HCT116 (cell line): ENCODE measurements at regions not wholly inside any gene's neighbourhood (a gene's known extent, or its start where the extent isn't known, plus 50 kb on each side); places are given as distances from the start of the nearest gene placed in this dataset.

Source experiments
- ATAC-seq: fragments of 200-7000 bp; cut with Tn5 transposase; 2 replicates; pipeline ENCODE4 v1.9.1; 2020; ENCODE audit warnings: mild to moderate bottlenecking, moderate library complexity
- BruUV-seq: library from RNA; stranded (reverse); fragments of 400-500 nt; replicated peaks from 2 replicates; lab custom pipeline; 2021; lab: Mats Ljungman, UMichigan
- CTCF ChIA-PET: fragments of 300-600 bp; sonication (Branson Sonifier 250); formaldehyde crosslinking; loops from one replicate; lab custom pipeline; 2021; ENCODE audit warnings: antibody characterized with exemption; lab: Charles Lee
- POLR2A ChIA-PET: fragments of 300-600, 350-600 bp; sonication (Branson Sonifier 250); formaldehyde crosslinking; loops from one replicate; lab custom pipeline; 2021; ENCODE audit warnings: antibody characterized with exemption; lab: Charles Lee
- RAD21 ChIA-PET, 2 experiments: fragments of 300-600 bp; sonication (Branson Sonifier 250); formaldehyde crosslinking; loops; one replicate each; lab custom pipeline; 2023; ENCODE audit warnings: low total read pairs in 2 of 2; ENCODE audit not compliant: uncharacterized antibody in 2 of 2, unreplicated experiment in 2 of 2, low non-redundant PET in 1 of 2; lab: Charles Lee
- DNase-seq: peaks from one replicate; pipeline ENCODE4 v3.0.0-alpha.2; 2010; ENCODE audit warnings: low read depth, low spot score
- H2AFZ ChIP-seq: fragments of 200-600 bp; shearing (Covaris generic), sonication (generic); 2 replicates; pipeline ENCODE4 v1.6.1; 2017; ENCODE audit warnings: low read depth, mixed run types, mixed read lengths, antibody characterized with exemption, low read length; ENCODE audit not compliant: poor library complexity, severe bottlenecking
- H3K27ac ChIP-seq: 2 replicates; pipeline ENCODE4 v1.5.1; 2012; ENCODE audit warnings: low read depth, low read length
- H3K27me3 ChIP-seq: fragments of 200-600 bp; sonication (generic); 2 replicates; pipeline ENCODE4 v1.6.1; 2016; ENCODE audit warnings: mixed run types, low read length, mixed read lengths; ENCODE audit not compliant: insufficient read depth
- H3K36me3 ChIP-seq, 2 experiments: fragments of 200-500 bp in 1 of 2; fragments of 200-600 bp in 1 of 2; sonication (Bioruptor generic) in 1 of 2; sonication (generic) in 1 of 2; 2 replicates each; pipeline versions ENCODE4 v1.5.1 to v1.6.1; 2014 to 2016; ENCODE audit warnings: low read length in 2 of 2, inconsistent platforms in 1 of 2, mixed read lengths in 1 of 2, mixed run types in 1 of 2; ENCODE audit not compliant: insufficient read depth in 2 of 2, control insufficient read depth in 1 of 2
- H3K4me1 ChIP-seq, 2 experiments: fragments of 200-600 bp in 1 of 2; sonication (generic) in 1 of 2; 2 replicates each; pipeline versions ENCODE4 v1.5.1 to v1.6.1; 2012 to 2017; ENCODE audit warnings: low read length in 2 of 2, inconsistent platforms in 1 of 2, mild to moderate bottlenecking in 1 of 2, mixed read lengths in 1 of 2, mixed run types in 1 of 2, moderate library complexity in 1 of 2; ENCODE audit not compliant: insufficient read depth in 2 of 2, control insufficient read depth in 1 of 2
- H3K4me2 ChIP-seq: fragments of 200-600 bp; sonication (generic); 2 replicates; pipeline ENCODE4 v1.6.1; 2017; ENCODE audit warnings: mixed run types, low read length, mixed read lengths
- H3K4me3 ChIP-seq, 2 experiments: fragments of 200-600 bp in 1 of 2; sonication (generic) in 1 of 2; replicated peaks in 1 of 2; 2 replicates each; pipeline ENCODE4 v1.5.1; 2011 to 2016; ENCODE audit warnings: low read length in 2 of 2, control low read depth in 1 of 2, low read depth in 1 of 2, mild to moderate bottlenecking in 1 of 2, mixed read lengths in 1 of 2, mixed run types in 1 of 2
- H3K79me2 ChIP-seq: fragments of 200-600 bp; sonication (generic); 2 replicates; pipeline ENCODE4 v1.6.1; 2017; ENCODE audit warnings: mild to moderate bottlenecking, mixed run types, low read length, moderate library complexity, mixed read lengths; ENCODE audit not compliant: insufficient read depth
- H3K9ac ChIP-seq: fragments of 200-600 bp; sonication (generic); 2 replicates; pipeline ENCODE4 v1.6.1; 2016; ENCODE audit warnings: low read length, mixed read lengths
- H3K9me2 ChIP-seq: fragments of 200-600 bp; sonication (generic), shearing (Covaris generic); 2 replicates; pipeline ENCODE4 v1.6.1; 2017; ENCODE audit warnings: mixed run types, mild to moderate bottlenecking, moderate library complexity; ENCODE audit not compliant: insufficient read depth
- H3K9me3 ChIP-seq, 2 experiments: fragments of 200-500 bp in 1 of 2; fragments of 200-600 bp in 1 of 2; sonication (Bioruptor generic) in 1 of 2; sonication (generic) in 1 of 2; 2 replicates each; pipeline ENCODE4 v1.6.1; 2014 to 2017; ENCODE audit warnings: low read length in 2 of 2, mixed read lengths in 2 of 2, inconsistent platforms in 1 of 2, low read depth in 1 of 2, mild to moderate bottlenecking in 1 of 2, mixed run types in 1 of 2, moderate library complexity in 1 of 2; ENCODE audit not compliant: control insufficient read depth in 1 of 2, insufficient read depth in 1 of 2
- H4K20me1 ChIP-seq: fragments of 200-600 bp; sonication (generic), shearing (Covaris generic); 2 replicates; pipeline ENCODE4 v1.6.1; 2017; ENCODE audit warnings: mixed run types, mild to moderate bottlenecking, moderate library complexity; ENCODE audit not compliant: insufficient read depth
- CTCF ChIP-seq, 3 experiments: fragments of 200-600 bp in 1 of 3; sonication (generic) in 1 of 3; IDR thresholded peaks in 2 of 3; conservative IDR thresholded peaks in 1 of 3; 2 replicates each; pipeline ENCODE4 v1.5.1; 2012 to 2017; ENCODE audit warnings: low read depth in 2 of 3, low read length in 2 of 3, antibody characterized with exemption in 1 of 3, borderline replicate concordance in 1 of 3, control low read depth in 1 of 3, mild to moderate bottlenecking in 1 of 3, mixed read lengths in 1 of 3, mixed run types in 1 of 3, moderate library complexity in 1 of 3; ENCODE audit not compliant: insufficient read depth in 1 of 3
- EGR1 ChIP-seq: IDR thresholded peaks from 2 replicates; pipeline ENCODE4 v1.6.1; 2012; ENCODE audit warnings: low read depth
- ELF1 ChIP-seq: IDR thresholded peaks from 2 replicates; pipeline ENCODE4 v1.6.1; 2012; ENCODE audit warnings: low read depth, borderline replicate concordance
- EZH2phosphoT487 ChIP-seq: fragments of 200-600 bp; IDR thresholded peaks from 2 replicates; pipeline ENCODE4 v1.6.1; 2018; ENCODE audit warnings: antibody characterized with exemption, borderline replicate concordance
- JUND ChIP-seq: IDR thresholded peaks from 2 replicates; pipeline ENCODE4 v1.6.1; 2012
- MAX ChIP-seq: IDR thresholded peaks from 2 replicates; pipeline ENCODE4 v1.6.1; 2012
- POLR2AphosphoS5 ChIP-seq: IDR thresholded peaks from 2 replicates; pipeline ENCODE4 v1.6.1; 2011; ENCODE audit warnings: mild to moderate bottlenecking, low read depth, low read length, moderate library complexity
- REST ChIP-seq: IDR thresholded peaks from 2 replicates; pipeline ENCODE4 v1.6.1; 2012; ENCODE audit warnings: low read depth
- SIN3A ChIP-seq: IDR thresholded peaks from 2 replicates; pipeline ENCODE4 v1.6.1; 2012; ENCODE audit warnings: low read depth
- SP1 ChIP-seq: IDR thresholded peaks from 2 replicates; pipeline ENCODE4 v1.6.1; 2012; ENCODE audit warnings: low read depth
- TCF7L2 ChIP-seq: IDR thresholded peaks from 2 replicates; pipeline ENCODE4 v1.7.0; 2011; ENCODE audit warnings: borderline replicate concordance, inconsistent platforms; ENCODE audit not compliant: insufficient read depth, insufficient read length; ENCODE audit errors: extremely low read depth
- ZFX ChIP-seq: fragments of 450-650 bp; IDR thresholded peaks from 2 replicates; pipeline ENCODE4 v1.6.1; 2017
- intact Hi-C: fragments of 100-400 bp; cut with micrococcal nuclease; formaldehyde crosslinking; loops from 2 replicates; pipeline ENCODE4 v1.10.0; 2022
- TF ChIP-seq, protein P1 (sequence below): IDR thresholded peaks from 2 replicates; pipeline ENCODE4 v1.6.1; 2012

- RAD21 ChIA-PET: no interaction called here
- no peaks in the 10 kb centered on the region for H4K20me1 ChIP-seq
- no peaks in the 10 kb centered on the region for H3K9me2 ChIP-seq
- H3K4me2 ChIP-seq: peak overlapping the region; percentile 71
- CTCF ChIA-PET: no interaction called here
- no peaks in the 10 kb centered on the region for H3K9me3 ChIP-seq
- TF ChIP-seq, protein P1, sequence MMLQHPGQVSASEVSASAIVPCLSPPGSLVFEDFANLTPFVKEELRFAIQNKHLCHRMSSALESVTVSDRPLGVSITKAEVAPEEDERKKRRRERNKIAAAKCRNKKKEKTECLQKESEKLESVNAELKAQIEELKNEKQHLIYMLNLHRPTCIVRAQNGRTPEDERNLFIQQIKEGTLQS: no peak
- TF ChIP-seq MAX (no peak), JUND (peak; percentile 23; the same call in 1 of the 2 replicates)
- peak overlapping the region in 1 of 2 experiments; percentile 27; a peak in 2 of 4 replicates for H3K4me3 ChIP-seq
- ATAC-seq (peak; percentile 14; the same call in 1 of the 2 replicates), DNase-seq (peak; percentile 2)
- no peak overlapping the region for H2AFZ ChIP-seq
- peak overlapping the region; percentile 73 for H3K27ac ChIP-seq
- H3K27me3 ChIP-seq: no peaks in the 10 kb centered on the region
- intact Hi-C loops: loop anchor here (5.0 kb wide), 2 partner anchors 72 to 78 kb away; no protein-coding TSS in a partner anchor
- peaks cover 25 to 97% of the 10 kb centered on the region in 2 experiments for H3K4me1 ChIP-seq
- POLR2A ChIA-PET: interaction anchor here (1.2 to 1.4 kb wide), 4 partner anchors 10 to 85 kb away, joined by 4 to 6 read pairs (median 5); partner anchors contain the start of gene FEM1C
- BruUV-seq: TSS peak; percentile 67
- peak overlapping the region; percentile 50 for H3K9ac ChIP-seq
- no peaks in the 10 kb centered on the region for H3K36me3 ChIP-seq
- no peaks in the 10 kb centered on the region for H3K79me2 ChIP-seq
These were observed 84.7 kb downstream of the FEM1C start for GRCh38 chr5:115459855-115460341.

GRCh38 chr5:115458416-115458815 is 86.2 kb downstream of the FEM1C start:
- Histone ChIP-seq H3K4me2 (no peak overlapping the region), H3K79me2 (no peaks in the 10 kb centered on the region), H3K9me3 (no peaks in the 10 kb centered on the region), H3K27me3 (no peaks in the 10 kb centered on the region), H3K36me3 (no peaks in the 10 kb centered on the region), H3K27ac (no peak overlapping the region), H3K4me1 (peaks cover 25 to 83% of the 10 kb centered on the region in 2 experiments), H4K20me1 (no peaks in the 10 kb centered on the region), H3K9me2 (no peaks in the 10 kb centered on the region), H2AFZ (no peak overlapping the region), H3K9ac (no peak overlapping the region), H3K4me3 (no peak overlapping the region)
- no peak for DNase-seq
- intact Hi-C loops: no loop called here
- ChIA-PET RAD21 (no interaction called here), POLR2A (interaction anchor here (0.9 to 1.4 kb wide), 2 partner anchors 10 to 86 kb away, joined by 4 read pairs; partner anchors contain the start of gene FEM1C), CTCF (no interaction called here)
- BruUV-seq: no TSS peak
- no peak for ATAC-seq
- TF ChIP-seq REST: no peak
- TF ChIP-seq EGR1: no peak
- TF ChIP-seq ZFX: no peak
- TF ChIP-seq TCF7L2: no peak
- no peak for TF ChIP-seq SP1
- TF ChIP-seq JUND: no peak
- no peak for TF ChIP-seq EZH2phosphoT487
- no peak for TF ChIP-seq CTCF (IDR thresholded peaks at IDR 0.05 in 2 of 3, conservative IDR thresholded peaks at IDR 0.05 in 1 of 3; ENCODE audit: borderline replicate concordance in 1 of 3, insufficient read depth in 1 of 3, low read depth in 2 of 3, low read length in 2 of 3)
- TF ChIP-seq, protein P1: no peak
- no peak for TF ChIP-seq MAX
- no peak for TF ChIP-seq SIN3A
- no peak for TF ChIP-seq POLR2AphosphoS5
- no peak for TF ChIP-seq ELF1
